IMR-90 (cell line): ENCODE measurements at regions not wholly inside any gene's neighbourhood (a gene's known extent, or its start where the extent isn't known, plus 50 kb on each side); places are given as distances from the start of the nearest gene placed in this dataset.

Experiments used
- ATAC-seq: fragments of 200-7000 bp; cut with Tn5 transposase; 2 replicates; pipeline ENCODE4 v1.9.1; 2020; ENCODE audit warnings: low read depth, mild to moderate bottlenecking, moderate library complexity
- BruUV-seq: library from RNA; stranded (reverse); fragments of 400-500 nt; replicated peaks from 2 replicates; lab custom pipeline; 2021; lab: Mats Ljungman, UMichigan
- CTCF ChIA-PET: fragments of 300-600 bp; formaldehyde crosslinking; extraction: SDS; loops from one replicate; lab custom pipeline; 2021; ENCODE audit warnings: antibody characterized with exemption; lab: Yijun Ruan, JAX
- POLR2A ChIA-PET: fragments of 300-600 bp; sonication (Branson Sonifier 250); formaldehyde crosslinking; loops from one replicate; lab custom pipeline; 2022; ENCODE audit warnings: antibody characterized with exemption; ENCODE audit not compliant: unreplicated experiment; lab: Charles Lee
- DNase-seq: peaks from one replicate; pipeline ENCODE4 v3.0.0; 2013
- H2AFZ ChIP-seq: replicated peaks from 2 replicates; pipeline ENCODE3; 2013; ENCODE audit warnings: low read length, mild to moderate bottlenecking; ENCODE audit not compliant: poor library complexity
- H2AK5ac ChIP-seq: 2 replicates; pipeline ENCODE4 v1.6.1; 2013; ENCODE audit warnings: low read depth, low read length, inconsistent platforms
- H2AK9ac ChIP-seq: replicated peaks from 2 replicates; pipeline ENCODE3; 2013; ENCODE audit warnings: mild to moderate bottlenecking, low read depth, low read length, moderate library complexity; ENCODE audit not compliant: poor library complexity
- H2BK120ac ChIP-seq: 2 replicates; pipeline ENCODE4 v1.6.1; 2013; ENCODE audit warnings: low read depth, low read length, inconsistent platforms
- H2BK15ac ChIP-seq: 3 replicates; pipeline ENCODE4 v1.6.1; 2013; ENCODE audit warnings: low read depth, low read length, inconsistent platforms
- H2BK20ac ChIP-seq: 2 replicates; pipeline ENCODE4 v1.6.1; 2013; ENCODE audit warnings: low read depth, mild to moderate bottlenecking, inconsistent platforms, low read length, moderate library complexity
- H2BK5ac ChIP-seq: 2 replicates; pipeline ENCODE4 v1.6.1; 2013; ENCODE audit warnings: mild to moderate bottlenecking, low read depth, low read length, inconsistent platforms; ENCODE audit not compliant: poor library complexity, severe bottlenecking
- H3K14ac ChIP-seq: replicated peaks from 2 replicates; pipeline ENCODE4 v1.6.1; 2013; ENCODE audit warnings: low read depth, low read length, inconsistent platforms
- H3K18ac ChIP-seq: 2 replicates; pipeline ENCODE4 v1.6.1; 2013; ENCODE audit warnings: low read depth, low read length, control low read depth
- H3K23ac ChIP-seq: 2 replicates; pipeline ENCODE4 v1.6.1; 2013; ENCODE audit warnings: low read depth, low read length, inconsistent platforms
- H3K27ac ChIP-seq: 2 replicates; pipeline ENCODE4 v1.5.1; 2013; ENCODE audit warnings: mild to moderate bottlenecking, control low read depth, low read length; ENCODE audit not compliant: insufficient read depth
- H3K27me3 ChIP-seq: 2 replicates; pipeline ENCODE4 v1.6.1; 2013; ENCODE audit warnings: low read length; ENCODE audit not compliant: control insufficient read depth, insufficient read depth
- H3K36me3 ChIP-seq: 2 replicates; pipeline ENCODE4 v1.6.1; 2013; ENCODE audit warnings: low read length, mixed read lengths; ENCODE audit not compliant: control insufficient read depth, insufficient read depth
- H3K4ac ChIP-seq: 2 replicates; pipeline ENCODE4 v1.6.1; 2013; ENCODE audit warnings: low read depth, low read length, inconsistent platforms
- H3K4me1 ChIP-seq: 2 replicates; pipeline ENCODE4 v1.6.1; 2013; ENCODE audit warnings: low read length, mixed read lengths; ENCODE audit not compliant: control insufficient read depth, insufficient read depth
- H3K4me2 ChIP-seq: 2 replicates; pipeline ENCODE4 v1.6.1; 2013; ENCODE audit warnings: low read depth, mild to moderate bottlenecking, control low read depth, low read length, moderate library complexity
- H3K4me3 ChIP-seq: 2 replicates; pipeline ENCODE4 v1.5.1; 2013; ENCODE audit warnings: low read depth, mild to moderate bottlenecking, control low read depth, low read length, moderate library complexity; ENCODE audit not compliant: insufficient read depth
- H3K56ac ChIP-seq: 2 replicates; pipeline ENCODE4 v1.6.1; 2013; ENCODE audit warnings: low read length, inconsistent platforms; ENCODE audit not compliant: insufficient read depth; ENCODE audit errors: extremely low read depth
- H3K79me1 ChIP-seq, 2 experiments: 2 replicates each; pipeline ENCODE4 v1.6.1; 2013; ENCODE audit warnings: low read length in 2 of 2, inconsistent platforms in 1 of 2, low read depth in 1 of 2
- H3K9ac ChIP-seq: 2 replicates; pipeline ENCODE4 v1.6.1; 2013; ENCODE audit warnings: low read depth, low read length, control low read depth
- H3K9me1 ChIP-seq: 2 replicates; pipeline ENCODE4 v1.6.1; 2013; ENCODE audit warnings: low read length, inconsistent platforms; ENCODE audit not compliant: insufficient read depth
- H3K9me3 ChIP-seq: 2 replicates; pipeline ENCODE4 v1.6.1; 2013; ENCODE audit warnings: low read length; ENCODE audit not compliant: control insufficient read depth, insufficient read depth
- H4K20me1 ChIP-seq: 2 replicates; pipeline ENCODE4 v1.6.1; 2013; ENCODE audit warnings: low read length, inconsistent platforms; ENCODE audit not compliant: insufficient read depth
- H4K5ac ChIP-seq: 2 replicates; pipeline ENCODE4 v1.6.1; 2013; ENCODE audit warnings: mild to moderate bottlenecking, low read depth, low read length, control low read depth
- H4K8ac ChIP-seq, 2 experiments: 2 replicates each; pipeline ENCODE4 v1.6.1; 2013; ENCODE audit warnings: low read depth in 2 of 2, low read length in 2 of 2, control low read depth in 1 of 2, inconsistent platforms in 1 of 2
- H4K91ac ChIP-seq: 2 replicates; pipeline ENCODE4 v1.6.1; 2013; ENCODE audit warnings: low read depth, low read length, inconsistent platforms; ENCODE audit not compliant: insufficient read depth
- CEBPB ChIP-seq: IDR thresholded peaks from 2 replicates; pipeline ENCODE4 v1.6.1; 2012; ENCODE audit warnings: low read depth, low read length, improper control_type of control experiment
- CHD1 ChIP-seq: IDR thresholded peaks from 2 replicates; pipeline ENCODE4 v1.6.1; 2012; ENCODE audit warnings: low read depth, low read length, improper control_type of control experiment
- MAFK ChIP-seq: IDR thresholded peaks from 2 replicates; pipeline ENCODE4 v1.6.1; 2012; ENCODE audit warnings: low read depth, low read length, improper control_type of control experiment
- MAZ ChIP-seq: IDR thresholded peaks from 2 replicates; pipeline ENCODE4 v1.6.1; 2012; ENCODE audit warnings: low read depth, mild to moderate bottlenecking, low read length, improper control_type of control experiment, moderate library complexity, borderline replicate concordance
- MXI1 ChIP-seq: IDR thresholded peaks from 2 replicates; pipeline ENCODE4 v1.6.1; 2012; ENCODE audit warnings: low read depth, mild to moderate bottlenecking, low read length, moderate library complexity, borderline replicate concordance
- NFE2L2 ChIP-seq: fragments of 150-350 bp; IDR thresholded peaks from 2 replicates; pipeline ENCODE4 v1.6.1; 2016; ENCODE audit warnings: low read depth, mild to moderate bottlenecking, low read length
- RAD21 ChIP-seq: IDR thresholded peaks from 2 replicates; pipeline ENCODE4 v1.6.1; 2012; ENCODE audit warnings: low read length, improper control_type of control experiment
- RCOR1 ChIP-seq: IDR thresholded peaks from 2 replicates; pipeline ENCODE4 v1.6.1; 2012; ENCODE audit warnings: mild to moderate bottlenecking, low read length, improper control_type of control experiment; ENCODE audit not compliant: insufficient replicate concordance
- SMC3 ChIP-seq: fragments of 150-350 bp; IDR thresholded peaks from 2 replicates; pipeline ENCODE4 v1.6.1; 2016; ENCODE audit warnings: low read depth, mild to moderate bottlenecking, antibody characterized with exemption, low read length, moderate library complexity
- WGBS, 2 experiments: methylation state at CpG; one replicate each; pipeline versions ENCODE4 v1.1.5 to v1.1.7; 2013; ENCODE audit warnings: missing lambda C conversion rate in 2 of 2; ENCODE audit not compliant: insufficient read length in 1 of 2; ENCODE audit errors: extremely low coverage in 2 of 2; 5-methylcytosine and 5-hydroxymethylcytosine counted together
- dilution Hi-C: fragments of 300-500 bp; cut with HindIII; formaldehyde crosslinking; loops from one replicate; pipeline ENCODE4 v1.14.3; 2018; ENCODE audit warnings: low sequenced_read_pairs; ENCODE audit not compliant: unreplicated experiment
- in situ Hi-C: fragments of 300-500 bp; cut with MboI; formaldehyde crosslinking; loops from 3 replicates; pipeline ENCODE4 v1.14.3; 2019; ENCODE audit warnings: low sequenced_read_pairs, inconsistent platforms, mixed read lengths
- intact Hi-C: fragments of 100-400 bp; cut with micrococcal nuclease; formaldehyde crosslinking; loops from 2 replicates; pipeline ENCODE4 v1.10.0; 2022
- TF ChIP-seq, protein P1 (sequence below): fragments of 150-350 bp; IDR thresholded peaks from 2 replicates; pipeline ENCODE4 v1.6.1; 2017; ENCODE audit warnings: mild to moderate bottlenecking, antibody characterized with exemption, low read length, low read depth
- TF ChIP-seq, protein P2 (sequence below): conservative IDR thresholded peaks from 2 replicates; pipeline ENCODE4 v1.5.1; 2012; ENCODE audit warnings: mild to moderate bottlenecking, low read depth, low read length, improper control_type of control experiment
- TF ChIP-seq, protein P3 (sequence below): fragments of 150-350 bp; IDR thresholded peaks from 2 replicates; pipeline ENCODE4 v1.6.1; 2016; ENCODE audit warnings: low read depth, mild to moderate bottlenecking, low read length, moderate library complexity, borderline replicate concordance

DNA sequence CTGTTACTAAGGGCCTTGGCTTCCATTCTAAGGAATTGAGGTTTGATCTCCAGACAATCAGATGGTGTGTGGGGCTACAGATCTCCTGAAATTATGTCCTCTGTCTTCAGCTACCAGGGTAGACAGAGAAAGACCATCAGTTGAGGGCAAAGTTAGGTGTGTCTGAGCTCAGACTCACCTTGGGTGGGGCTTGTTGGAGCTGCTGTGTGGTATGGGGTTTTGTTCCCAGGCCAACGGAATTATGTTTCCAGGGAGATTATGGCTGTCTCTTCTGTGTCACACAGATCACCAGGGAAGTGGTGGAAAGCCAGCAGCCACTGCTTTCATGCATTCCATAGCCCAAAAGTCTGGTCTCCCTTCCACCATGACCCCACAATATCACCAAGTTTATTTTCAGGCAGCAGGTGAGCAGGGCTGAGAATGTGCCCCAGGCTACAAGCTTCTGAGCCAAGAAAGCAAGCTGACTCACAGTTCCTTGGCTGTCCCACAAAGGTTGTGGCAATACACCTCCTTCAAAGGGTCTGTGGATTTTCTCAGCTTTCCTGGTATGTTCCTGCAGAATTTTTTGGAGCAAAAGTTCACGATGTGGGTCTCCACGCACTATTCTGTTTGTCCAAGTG, 714.9 kb downstream of the LUZP2 start:
- H3K79me1 ChIP-seq, result no peaks in the 10 kb centered on the region
- H3K27ac ChIP-seq, result no peak overlapping the region
- no peak overlapping the region for H2BK15ac ChIP-seq
- no peak overlapping the region for H2AFZ ChIP-seq
- WGBS, 2 experiments, result no CpG with 5 or more reads among the region's 3 CpGs
- H3K4me3 ChIP-seq, result no peak overlapping the region
- in situ Hi-C loops, result no loop called here
- ChIA-PET CTCF (no interaction called here), POLR2A (no interaction called here)
- no peak overlapping the region for H2BK5ac ChIP-seq
- no peak overlapping the region for H3K18ac ChIP-seq
- H4K20me1 ChIP-seq, result no peaks in the 10 kb centered on the region
- no peak overlapping the region for H3K4ac ChIP-seq
- H3K23ac ChIP-seq, result no peak overlapping the region
- no peak overlapping the region for H2BK20ac ChIP-seq
- intact Hi-C loops, result no loop called here
- peaks cover 2% of the 10 kb centered on the region; the same call in 1 of the 2 replicates for H3K9me3 ChIP-seq
- no peaks in the 10 kb centered on the region for H3K9me1 ChIP-seq
- TF ChIP-seq MAFK (no peak), RAD21 (no peak), MXI1 (no peak), CEBPB (no peak), MAZ (no peak), CHD1 (no peak), RCOR1 (no peak), SMC3 (no peak), NFE2L2 (no peak)
- TF ChIP-seq, protein P1, sequence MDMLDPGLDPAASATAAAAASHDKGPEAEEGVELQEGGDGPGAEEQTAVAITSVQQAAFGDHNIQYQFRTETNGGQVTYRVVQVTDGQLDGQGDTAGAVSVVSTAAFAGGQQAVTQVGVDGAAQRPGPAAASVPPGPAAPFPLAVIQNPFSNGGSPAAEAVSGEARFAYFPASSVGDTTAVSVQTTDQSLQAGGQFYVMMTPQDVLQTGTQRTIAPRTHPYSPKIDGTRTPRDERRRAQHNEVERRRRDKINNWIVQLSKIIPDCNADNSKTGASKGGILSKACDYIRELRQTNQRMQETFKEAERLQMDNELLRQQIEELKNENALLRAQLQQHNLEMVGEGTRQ, result no peak
- TF ChIP-seq, protein P2, sequence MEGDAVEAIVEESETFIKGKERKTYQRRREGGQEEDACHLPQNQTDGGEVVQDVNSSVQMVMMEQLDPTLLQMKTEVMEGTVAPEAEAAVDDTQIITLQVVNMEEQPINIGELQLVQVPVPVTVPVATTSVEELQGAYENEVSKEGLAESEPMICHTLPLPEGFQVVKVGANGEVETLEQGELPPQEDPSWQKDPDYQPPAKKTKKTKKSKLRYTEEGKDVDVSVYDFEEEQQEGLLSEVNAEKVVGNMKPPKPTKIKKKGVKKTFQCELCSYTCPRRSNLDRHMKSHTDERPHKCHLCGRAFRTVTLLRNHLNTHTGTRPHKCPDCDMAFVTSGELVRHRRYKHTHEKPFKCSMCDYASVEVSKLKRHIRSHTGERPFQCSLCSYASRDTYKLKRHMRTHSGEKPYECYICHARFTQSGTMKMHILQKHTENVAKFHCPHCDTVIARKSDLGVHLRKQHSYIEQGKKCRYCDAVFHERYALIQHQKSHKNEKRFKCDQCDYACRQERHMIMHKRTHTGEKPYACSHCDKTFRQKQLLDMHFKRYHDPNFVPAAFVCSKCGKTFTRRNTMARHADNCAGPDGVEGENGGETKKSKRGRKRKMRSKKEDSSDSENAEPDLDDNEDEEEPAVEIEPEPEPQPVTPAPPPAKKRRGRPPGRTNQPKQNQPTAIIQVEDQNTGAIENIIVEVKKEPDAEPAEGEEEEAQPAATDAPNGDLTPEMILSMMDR, result no peak
- TF ChIP-seq, protein P3, sequence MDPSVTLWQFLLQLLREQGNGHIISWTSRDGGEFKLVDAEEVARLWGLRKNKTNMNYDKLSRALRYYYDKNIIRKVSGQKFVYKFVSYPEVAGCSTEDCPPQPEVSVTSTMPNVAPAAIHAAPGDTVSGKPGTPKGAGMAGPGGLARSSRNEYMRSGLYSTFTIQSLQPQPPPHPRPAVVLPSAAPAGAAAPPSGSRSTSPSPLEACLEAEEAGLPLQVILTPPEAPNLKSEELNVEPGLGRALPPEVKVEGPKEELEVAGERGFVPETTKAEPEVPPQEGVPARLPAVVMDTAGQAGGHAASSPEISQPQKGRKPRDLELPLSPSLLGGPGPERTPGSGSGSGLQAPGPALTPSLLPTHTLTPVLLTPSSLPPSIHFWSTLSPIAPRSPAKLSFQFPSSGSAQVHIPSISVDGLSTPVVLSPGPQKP, result no peak
- H4K91ac ChIP-seq, result no peak overlapping the region
- dilution Hi-C loops, result no loop called here
- no peak overlapping the region for H2BK120ac ChIP-seq
- no peak overlapping the region for H3K14ac ChIP-seq
- DNase-seq, result no peak
- BruUV-seq, result no TSS peak
- no peak overlapping the region for H3K9ac ChIP-seq
- ATAC-seq, result no peak
- no peak overlapping the region for H3K56ac ChIP-seq
- H2AK9ac ChIP-seq, result no peak overlapping the region
- no peaks in the 10 kb centered on the region for H3K36me3 ChIP-seq
- no peaks in the 10 kb centered on the region for H3K27me3 ChIP-seq
- H4K8ac ChIP-seq, result no peak overlapping the region
- H3K4me2 ChIP-seq, result no peak overlapping the region
- H2AK5ac ChIP-seq, result no peak overlapping the region
- H4K5ac ChIP-seq, result no peak overlapping the region
- H3K4me1 ChIP-seq, result no peaks in the 10 kb centered on the region
